NCI-H2196 treated with DMSO at 0.1 percent for 48 hours (cell line): ENCODE measurements at regions not wholly inside any gene's neighbourhood (a gene's known extent, or its start where the extent isn't known, plus 50 kb on each side); places are given as distances from the start of the nearest gene placed in this dataset.

ENCODE experiments used
- DNase-seq: peaks from one replicate; lab custom pipeline; 2025; ENCODE audit not compliant: unreplicated experiment; lab: John Stamatoyannopoulos, UW

DNA sequence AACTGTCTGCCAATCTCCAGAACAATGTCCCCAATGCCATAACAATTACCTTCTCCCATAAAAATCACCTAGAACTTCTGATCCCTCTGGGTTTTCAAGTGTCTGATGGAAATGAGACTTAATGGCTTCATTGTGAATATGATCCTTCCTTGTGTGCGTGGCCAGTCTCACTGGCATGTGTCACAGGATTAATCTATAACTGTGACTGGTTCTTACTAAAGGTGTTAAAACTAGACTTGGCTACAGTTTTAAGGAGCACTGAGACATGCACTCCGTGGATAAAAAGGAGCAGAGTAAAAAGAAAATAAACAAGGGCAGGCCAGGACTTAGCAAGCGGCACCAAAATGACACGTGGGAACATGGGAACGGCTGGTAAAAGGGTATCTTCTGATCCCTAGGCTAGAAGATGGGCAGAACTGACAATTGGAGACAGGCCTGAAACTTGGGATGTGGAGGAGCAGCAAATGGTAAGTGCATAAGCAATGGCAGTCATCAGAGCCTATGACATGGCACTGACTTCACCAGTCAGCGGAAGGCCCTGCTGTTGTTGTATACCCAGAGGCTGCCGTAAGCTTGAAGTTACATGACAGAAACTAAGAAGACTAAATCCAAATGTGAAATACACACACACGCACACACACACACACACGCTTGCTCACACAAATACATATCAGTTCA, 256.6 kb upstream of the NOCT start:
- no peak for DNase-seq

DNA sequence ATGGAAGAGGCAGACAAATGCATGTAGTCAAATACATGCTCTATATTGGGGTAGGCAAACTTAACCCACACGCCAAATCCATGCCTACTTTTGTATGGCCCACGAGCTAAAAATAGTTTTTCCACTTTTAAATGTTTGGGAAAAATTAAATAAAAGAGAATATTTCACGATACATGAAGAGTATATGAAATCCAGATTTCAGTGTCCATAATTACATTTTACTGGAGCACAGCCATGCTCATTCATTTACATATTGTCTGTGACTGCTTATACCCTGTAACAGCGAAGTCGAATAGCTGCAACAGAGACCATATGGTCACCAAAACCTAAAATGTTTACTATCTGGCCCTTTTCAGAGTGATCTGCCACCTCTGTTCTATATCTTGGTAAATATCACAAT, 257.4 kb upstream of the NOCT start:
- DNase-seq = no peak

DNA sequence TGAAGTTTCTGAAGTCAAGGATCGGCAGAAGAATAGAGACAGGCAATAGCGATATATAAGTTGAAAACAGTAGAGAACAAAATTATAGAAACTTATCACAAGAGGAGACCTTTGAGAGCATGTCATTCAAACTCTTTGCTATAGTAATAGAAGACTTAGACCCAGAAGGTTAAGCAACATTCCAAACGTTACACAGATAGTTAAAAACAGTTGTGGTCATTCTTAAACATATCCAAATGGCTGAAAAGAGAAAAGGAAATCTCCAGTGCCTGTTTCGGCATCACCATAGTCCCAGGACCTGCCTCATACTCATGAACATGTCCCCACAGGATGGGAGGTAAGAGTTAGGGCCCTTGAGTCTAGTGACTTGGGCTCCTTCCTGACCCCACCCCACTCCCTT, 258.1 kb upstream of the NOCT start:
- no peak for DNase-seq

DNA sequence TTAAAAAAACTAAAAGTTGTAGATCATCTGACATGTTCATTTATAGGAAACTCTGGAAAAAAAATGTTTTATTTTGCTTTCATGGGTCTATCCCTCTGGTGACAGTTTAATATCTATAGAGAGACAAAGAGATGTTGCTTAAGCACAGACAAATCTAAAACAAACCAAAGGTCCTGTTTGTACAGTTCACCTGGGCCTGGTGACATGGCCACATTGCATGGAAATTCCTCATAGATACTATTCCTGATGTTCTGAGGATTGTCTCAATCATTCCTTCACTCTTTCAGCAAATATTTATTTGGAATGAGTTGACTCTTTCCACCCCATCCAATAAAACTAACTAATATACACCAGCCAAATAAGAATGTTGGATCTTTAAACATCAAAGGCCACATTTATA, 259.1 kb upstream of the NOCT start:
- no peak for DNase-seq

DNA sequence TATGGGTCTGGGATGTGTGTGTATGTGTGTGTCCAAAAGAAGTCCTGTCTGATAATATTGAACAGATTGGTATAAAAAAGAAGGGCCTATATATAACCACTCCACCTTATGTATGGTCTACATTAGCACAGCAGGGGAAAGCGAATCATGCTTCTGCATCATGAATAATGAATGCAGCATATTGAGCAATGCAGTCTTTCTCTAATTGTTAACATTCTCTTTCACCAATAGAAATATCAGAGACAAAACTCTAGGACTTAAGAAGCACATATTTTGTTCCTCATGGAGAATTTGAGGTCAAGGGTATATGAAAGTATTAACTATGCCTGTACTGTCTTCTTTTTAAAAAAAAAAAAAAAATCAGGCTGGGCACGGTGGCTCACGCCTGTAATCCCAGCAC, 264.3 kb upstream of the NOCT start:
- DNase-seq = no peak

DNA sequence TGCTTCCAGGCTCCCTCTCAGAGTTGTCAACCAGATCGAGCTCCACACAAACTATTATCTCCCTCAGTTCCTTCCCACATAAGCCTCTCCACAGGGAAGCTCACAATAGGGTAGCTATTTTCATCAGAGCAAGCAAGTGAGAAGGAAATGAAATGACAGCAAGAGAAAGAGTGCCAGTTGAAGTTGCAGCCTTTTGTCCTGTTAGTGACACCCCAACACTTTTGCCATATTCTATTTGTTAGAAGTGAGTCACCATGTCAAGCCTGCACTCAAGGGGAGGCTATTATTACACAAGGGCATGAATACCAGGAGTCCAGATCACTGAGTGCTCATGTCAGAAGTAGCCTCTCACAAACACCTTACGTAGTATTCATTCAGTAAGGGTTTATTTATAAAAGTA, 266.3 kb upstream of the NOCT start:
- no peak for DNase-seq

DNA sequence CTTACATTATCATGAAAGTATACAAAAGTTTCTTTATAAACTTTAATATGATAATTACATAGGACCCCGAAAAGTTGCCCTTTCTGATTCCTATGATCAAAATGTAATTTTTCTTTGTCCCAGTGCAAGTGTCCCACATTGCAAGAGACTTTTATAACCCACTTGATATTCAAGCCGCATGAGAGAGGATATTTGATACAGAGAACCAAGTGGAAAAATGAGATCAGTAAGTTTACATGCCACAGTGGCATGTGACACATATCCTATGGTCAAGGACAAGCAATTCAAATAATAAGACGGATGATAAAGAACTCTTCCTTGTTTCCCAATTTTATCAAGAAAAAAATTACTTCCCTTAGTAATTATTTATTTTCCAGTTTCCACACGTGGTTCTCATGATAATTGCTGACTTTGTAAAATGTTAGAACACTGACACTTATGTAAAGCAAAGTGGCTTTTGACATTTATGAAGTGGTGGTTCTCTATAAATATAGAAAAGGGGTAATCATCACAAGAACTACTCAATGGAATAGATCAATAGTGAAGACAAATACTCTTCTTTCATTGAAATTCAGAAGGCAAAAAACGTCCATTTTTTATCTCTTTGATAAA, 273.7 kb upstream of the NOCT start:
- DNase-seq = no peak

DNA sequence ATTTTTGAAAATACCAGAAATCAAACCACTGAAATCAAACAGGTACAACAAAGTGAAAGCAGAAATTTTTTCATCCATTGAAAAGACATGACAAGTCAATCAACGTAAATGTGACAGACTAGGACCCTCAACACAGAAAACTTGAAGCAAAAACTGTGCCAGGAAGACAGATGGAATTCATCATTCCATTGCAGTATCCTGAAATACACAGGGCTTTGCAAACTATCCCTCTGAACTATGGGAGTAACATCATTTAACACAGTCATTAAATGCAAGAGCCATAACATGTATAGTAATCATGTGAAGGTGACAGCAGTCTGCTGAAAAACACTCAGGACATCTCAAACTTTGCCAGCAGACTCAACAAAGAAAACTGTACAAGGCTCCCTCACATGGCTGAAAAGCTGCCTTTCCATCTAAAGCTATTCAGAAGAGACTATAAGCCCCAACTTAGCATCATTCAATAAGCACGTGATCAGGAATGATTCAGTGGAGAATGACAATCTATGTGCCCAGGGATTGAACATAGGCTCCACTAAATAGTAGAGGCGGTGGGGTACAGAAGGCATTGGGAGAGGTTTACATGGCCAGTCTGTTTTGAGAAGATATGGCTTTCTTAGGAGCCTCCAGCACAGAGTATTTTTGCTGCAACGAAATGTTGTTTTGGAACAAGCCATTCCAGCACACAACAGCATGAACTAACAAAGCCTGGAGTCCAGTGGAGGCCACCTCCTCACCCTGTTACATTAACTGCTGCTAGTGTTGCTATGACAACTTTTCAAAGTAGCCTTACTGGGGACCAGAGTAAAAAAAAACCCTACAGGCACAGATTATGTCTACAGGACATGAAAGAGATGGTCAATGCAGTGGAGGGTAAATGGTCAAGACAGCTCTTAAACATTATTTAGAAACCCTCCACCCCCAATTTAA, 274.5 kb upstream of the NOCT start:
- DNase-seq = no peak

DNA sequence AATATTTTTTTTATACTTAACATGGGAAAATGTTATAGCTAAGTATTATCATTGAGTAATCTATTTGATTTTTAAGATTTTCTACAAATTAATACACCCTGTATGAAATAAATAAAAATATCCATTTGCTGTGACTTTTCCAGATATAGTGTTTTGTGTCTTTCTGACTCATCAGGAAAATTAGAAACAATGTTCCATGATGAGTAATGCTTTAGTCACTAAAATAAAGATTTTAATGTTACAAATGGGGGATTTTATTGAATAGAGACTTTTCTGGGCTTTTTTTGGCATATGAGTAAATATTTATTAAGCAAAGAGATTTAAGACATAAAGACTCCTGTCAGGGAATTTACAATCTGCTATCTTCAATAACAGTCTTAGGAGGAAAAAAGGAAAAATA, 279.2 kb upstream of the NOCT start:
- DNase-seq = no peak

DNA sequence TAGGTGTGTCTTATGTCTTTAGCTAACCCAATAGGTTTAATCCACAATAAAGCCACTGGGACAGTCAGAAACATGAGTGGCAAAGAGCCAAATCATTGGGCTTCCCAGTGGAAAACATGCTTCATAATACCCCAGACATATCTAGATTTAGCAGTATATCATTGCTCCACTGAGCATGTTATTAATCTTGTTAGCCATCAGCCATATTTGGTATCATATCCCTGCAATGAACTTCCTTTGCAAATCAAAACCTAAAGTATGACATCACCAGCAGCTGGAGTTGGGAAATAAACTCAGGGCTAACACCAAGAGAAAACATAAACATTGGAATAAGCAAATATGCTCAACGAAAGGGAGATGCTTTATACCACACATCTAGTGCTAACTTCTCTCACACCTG, 280.8 kb upstream of the NOCT start:
- no peak for DNase-seq

DNA sequence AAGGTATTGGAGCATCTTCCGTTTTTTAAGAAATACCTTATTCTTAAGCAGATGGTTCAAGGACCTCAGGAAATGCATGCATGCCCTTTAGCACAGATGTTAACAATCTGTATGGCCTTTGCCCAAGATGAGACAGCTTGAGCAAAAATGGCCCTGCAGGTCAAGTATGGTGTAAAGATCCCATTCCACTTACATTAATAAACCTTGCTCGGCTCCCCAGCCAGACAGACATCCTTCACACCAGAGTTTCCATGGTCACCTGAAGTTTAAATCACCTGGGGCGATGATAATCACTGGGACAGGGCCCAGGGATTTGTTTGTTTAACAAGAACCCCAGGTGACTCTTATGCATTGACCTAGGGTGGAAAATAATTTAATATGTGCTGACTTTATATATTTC, 287.0 kb upstream of the NOCT start:
- DNase-seq = no peak

DNA sequence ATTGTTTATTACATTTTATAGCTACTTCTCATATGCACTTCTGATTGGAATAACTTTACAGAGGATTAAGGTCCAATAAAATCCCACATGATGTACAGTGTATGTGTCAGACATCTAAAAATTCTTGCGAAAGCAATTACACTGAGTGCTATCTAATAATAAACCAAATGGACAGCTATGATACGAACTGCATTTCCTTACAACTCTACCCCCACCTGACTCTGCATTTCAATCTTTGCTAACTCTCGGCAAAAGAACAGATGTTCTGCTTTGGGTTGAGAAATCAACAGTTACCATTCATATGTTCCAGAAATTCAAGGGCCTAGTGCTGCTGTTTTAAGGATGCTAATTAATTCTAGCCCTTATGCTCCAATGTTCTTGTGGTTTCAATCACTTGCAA, 287.9 kb upstream of the NOCT start:
- no peak for DNase-seq

DNA sequence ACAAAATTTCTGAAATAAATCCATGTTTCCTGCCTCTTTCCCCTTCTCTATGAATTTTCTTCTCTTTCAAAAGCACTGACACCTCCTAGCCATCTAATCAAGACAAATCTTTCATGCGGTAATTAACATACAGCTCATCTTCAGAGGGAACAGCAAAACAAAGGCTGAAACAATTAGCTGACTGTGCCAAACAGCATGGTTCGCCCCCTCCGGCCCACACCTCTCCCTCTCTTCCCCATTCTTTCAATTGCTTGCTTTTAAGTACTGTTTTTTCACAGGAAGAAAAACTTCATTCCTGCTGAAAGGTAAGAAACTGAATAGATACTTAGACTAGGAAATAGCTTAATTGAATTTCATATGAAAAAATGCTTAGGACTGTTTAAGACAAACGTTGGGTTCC, 291.1 kb upstream of the NOCT start:
- DNase-seq = no peak

DNA sequence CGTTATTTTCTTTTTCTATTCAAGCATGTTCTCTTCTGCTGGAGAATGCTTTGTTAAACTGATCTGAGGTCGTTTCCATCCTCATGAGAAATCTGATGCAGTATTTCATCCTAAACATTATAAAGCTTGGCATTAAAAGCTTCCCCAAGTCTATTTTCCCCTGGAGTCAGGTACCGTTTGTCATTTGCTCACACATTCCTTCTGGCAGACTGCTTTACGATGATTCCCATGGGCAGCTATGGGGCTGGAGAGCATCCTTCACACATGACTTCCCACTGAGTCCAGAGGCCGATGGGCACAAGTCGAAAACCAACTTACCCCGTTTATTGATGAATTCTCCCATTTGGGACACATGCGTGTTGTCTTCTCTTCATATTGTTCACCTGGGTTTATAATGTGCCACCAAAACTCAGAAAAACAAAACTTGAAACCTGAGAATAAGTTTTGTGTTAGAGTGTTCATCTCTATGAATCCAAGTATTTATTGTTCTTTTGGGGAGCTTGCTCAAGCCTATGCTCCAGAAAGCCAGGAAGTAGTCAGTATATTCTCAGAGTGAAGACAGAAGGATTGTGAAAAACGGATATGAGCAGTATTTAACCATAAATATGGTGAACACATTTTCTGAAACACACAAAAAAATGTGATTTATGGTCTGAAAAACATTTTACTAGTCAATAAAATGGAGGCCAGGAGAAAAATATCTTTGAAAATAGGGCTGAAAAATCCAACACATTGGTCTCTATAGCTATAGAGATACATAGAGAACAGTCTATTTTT, 298.8 kb upstream of the NOCT start:
- DNase-seq = no peak

DNA sequence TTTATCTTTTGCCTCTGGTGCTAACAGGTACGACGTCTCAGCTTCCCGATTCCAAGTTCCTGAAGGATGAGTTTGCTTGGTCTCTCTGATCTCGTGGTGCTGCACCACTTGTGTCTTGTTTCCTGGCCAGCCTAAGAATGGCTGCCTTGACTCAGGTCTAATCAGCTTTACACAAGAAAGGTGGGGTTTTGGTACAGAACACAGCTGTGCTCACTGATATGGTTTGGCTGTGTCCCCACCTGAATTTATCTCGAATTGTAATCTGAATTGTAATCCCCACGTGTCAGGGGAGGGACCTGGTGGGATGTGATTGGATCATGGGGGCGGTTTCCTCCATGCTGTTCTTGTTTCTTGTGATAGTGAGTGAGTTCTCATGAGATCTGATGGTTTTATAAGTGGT, 305.3 kb upstream of the NOCT start:
- no peak for DNase-seq

DNA sequence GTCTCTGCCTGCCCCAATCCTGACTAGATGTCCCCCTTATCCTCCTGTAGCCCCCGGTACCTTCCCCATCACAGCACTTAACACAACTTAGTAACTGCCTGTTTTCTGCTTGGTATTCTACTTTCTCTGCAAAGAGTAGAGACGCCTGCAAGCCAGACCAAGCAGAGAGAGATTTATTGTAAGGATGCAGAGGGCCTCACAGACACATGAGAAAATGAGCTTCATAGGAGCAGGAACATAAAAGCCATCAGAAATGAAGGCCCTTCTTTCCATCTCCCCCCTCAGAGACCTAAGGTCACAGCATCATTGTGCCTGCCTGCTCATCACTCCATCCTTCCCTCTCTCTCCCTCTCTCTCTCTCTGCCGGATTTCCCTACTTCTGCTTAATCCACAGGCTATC, 305.7 kb upstream of the NOCT start:
- DNase-seq = no peak

DNA sequence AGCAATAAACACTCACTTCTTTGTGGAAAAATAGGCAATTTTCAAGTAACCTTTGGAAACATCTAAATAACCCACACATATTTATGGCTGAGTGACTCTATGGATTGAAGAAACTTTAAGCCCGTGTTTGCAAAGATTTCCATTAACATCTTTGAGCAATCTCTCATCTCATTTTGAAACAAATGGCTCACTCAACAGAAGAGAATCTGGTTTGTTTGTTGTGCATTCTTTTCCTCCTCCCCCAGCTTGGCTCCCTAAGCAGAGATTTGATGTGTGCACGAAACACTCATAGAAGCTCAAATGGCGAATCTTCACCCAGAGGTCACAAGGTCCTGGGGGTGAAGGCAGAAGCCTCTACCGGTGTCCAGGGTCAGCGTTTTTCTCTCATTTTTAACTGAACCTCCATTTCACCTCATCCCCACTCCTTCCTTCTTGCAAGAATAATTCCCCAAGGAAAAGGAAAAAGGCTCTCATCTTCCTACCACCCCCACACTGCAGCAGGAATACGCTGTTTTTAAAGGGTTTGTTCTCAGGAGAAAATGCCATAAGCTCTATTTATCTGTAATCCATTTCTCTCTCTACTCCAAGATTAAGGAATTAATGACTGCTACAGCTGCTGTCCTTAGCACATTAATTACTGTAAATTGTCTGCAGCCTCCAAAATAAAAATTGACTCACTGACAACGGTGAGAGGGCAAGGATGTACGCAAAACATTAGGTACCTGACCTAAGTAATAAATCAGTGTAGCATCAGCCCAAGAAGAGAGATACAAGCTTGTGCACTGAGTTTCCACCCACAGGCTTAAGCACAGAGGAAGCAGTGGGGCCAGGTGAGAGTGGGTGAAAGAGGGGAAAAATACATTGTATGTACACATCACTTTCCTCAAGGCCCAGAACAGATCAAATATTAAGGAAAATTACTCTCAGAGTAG, 307.6 kb upstream of the NOCT start:
- no peak for DNase-seq

DNA sequence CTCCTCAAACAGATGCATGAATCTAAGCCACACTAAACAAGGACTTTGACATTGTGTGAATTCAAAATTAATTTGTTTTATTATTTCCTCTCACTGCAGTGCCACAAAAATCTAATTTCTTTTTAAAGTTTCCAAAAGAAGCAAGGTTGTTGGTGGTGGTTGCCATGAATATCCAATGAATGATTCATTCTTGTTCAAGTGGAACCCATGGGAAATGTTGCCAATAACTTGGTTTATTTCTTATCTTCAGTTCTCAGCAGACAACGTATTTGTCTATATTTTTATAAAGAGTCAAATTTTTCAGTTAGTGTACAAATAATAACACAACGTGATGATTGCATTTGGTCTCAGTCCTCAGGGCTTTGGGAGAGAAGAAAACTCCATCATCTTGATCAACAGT, 309.4 kb upstream of the NOCT start:
- DNase-seq = no peak

DNA sequence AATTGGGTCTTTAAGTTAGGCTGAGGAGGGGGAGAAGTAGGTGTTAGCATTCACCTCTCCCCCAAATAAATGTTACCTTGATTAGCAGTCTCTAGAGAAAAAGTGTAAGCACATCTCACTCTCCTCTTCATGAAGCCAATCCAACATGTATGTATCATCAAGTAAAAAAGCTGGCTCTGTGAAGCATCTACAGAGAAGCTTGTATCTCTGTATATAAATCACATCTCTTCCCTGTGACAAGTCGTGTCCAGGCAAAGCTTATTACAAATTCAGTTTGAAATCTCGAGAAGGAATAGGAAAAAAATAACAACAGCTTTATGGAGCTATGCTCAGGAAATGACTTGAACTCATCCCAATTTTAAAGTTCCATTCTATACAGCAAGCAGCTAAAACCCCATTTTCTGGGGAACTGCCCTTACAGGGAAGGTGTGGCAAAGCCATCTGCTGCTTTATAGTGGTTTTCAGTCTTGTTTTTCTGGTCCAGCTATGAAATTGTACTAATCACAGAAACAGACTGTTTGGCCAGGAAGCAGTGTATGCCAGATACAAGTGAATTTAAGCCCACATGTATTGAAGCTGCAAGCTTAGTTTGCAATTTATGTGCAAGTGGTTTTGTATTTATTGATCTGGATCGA, 313.3 kb upstream of the NOCT start:
- no peak for DNase-seq

DNA sequence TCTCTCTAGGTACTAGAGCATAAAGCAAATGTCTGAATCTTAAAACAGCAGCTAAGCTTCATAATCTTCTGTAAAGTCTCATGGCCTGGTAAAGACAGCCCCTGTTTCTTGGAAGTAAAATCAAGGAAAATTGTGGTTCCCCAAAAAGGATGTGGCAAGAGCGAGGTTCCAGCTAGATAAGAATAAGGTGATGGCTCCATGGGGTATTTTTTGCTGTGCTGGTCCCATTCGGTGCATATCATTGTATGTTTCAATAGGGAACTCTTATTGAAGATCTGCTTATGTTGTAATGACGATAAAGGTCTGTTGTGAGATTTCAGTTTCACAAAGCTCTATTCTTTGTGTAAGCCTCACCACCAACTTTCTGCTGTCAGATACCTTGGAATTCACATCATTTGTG, 316.9 kb upstream of the NOCT start:
- no peak for DNase-seq
